ENCODE measurements at regions not wholly inside any gene's neighbourhood (a gene's known extent, or its start where the extent isn't known, plus 50 kb on each side); places are given as distances from the start of the nearest gene placed in this dataset.

GRCh38 chr9:19939734-19940278 is 151.0 kb upstream of the SLC24A2 start:
- Histone ChIP-seq H3K79me2 (ENCODE audit: control insufficient read depth, insufficient read depth, low read length) (no peaks in the 10 kb centered on the region), H3K27me3 (ENCODE audit: control insufficient read depth in 2 of 2, insufficient read depth in 2 of 2, low read length in 2 of 2) (peaks cover 0 to 3% of the 10 kb centered on the region in 2 experiments), H3K9me3 (replicated peaks; ENCODE audit: control insufficient read depth, insufficient read depth, low read length) (no peaks in the 10 kb centered on the region), H3K4me3 (replicated peaks in 1 of 3; ENCODE audit: insufficient read depth in 1 of 3, low read depth in 1 of 3, low read length in 3 of 3) (no peak overlapping the region), H3K9ac (replicated peaks; ENCODE audit: extremely low read depth, insufficient read depth, low read length) (no peak overlapping the region), H3K9me1 (replicated peaks; ENCODE audit: control insufficient read depth, extremely low read depth, insufficient read depth, low read length) (no peaks in the 10 kb centered on the region), H3K4me2 (ENCODE audit: insufficient read depth, low read length) (no peak overlapping the region), H4K20me1 (replicated peaks; ENCODE audit: control insufficient read depth, extremely low read depth, insufficient read depth, low read length) (no peaks in the 10 kb centered on the region), H3K36me3 (ENCODE audit: control insufficient read depth in 2 of 2, extremely low read depth in 1 of 2, insufficient read depth in 2 of 2, low read length in 2 of 2) (no peaks in the 10 kb centered on the region), H2AFZ (ENCODE audit: low read depth, low read length) (no peak overlapping the region), H3K27ac (ENCODE audit: insufficient read depth, low read depth, low read length) (no peak overlapping the region), H3K4me1 (ENCODE audit: control insufficient read depth, extremely low read depth, insufficient read depth, low read length) (peaks cover 6% of the 10 kb centered on the region)
- dilution Hi-C loops (cut with MboI; ENCODE audit: extremely low pct_ligation_motif_present, low sequenced_read_pairs) = no loop called here
- DNase-seq (ENCODE audit: low read depth, low spot score) = no peak
- intact Hi-C loops (cut with micrococcal nuclease) = no loop called here
- ChIA-PET POLR2A (no interaction called here), CTCF (no interaction called here)
- TF ChIP-seq FOS (IDR thresholded peaks at IDR 0.05; ENCODE audit: borderline replicate concordance, insufficient read depth, low read length) (no peak), MYC (IDR thresholded peaks at IDR 0.05; ENCODE audit: low read depth, low read length) (no peak), JUN (IDR thresholded peaks at IDR 0.05; ENCODE audit: borderline replicate concordance, insufficient read depth, insufficient read length, low read depth) (no peak)
- no peak for FAIRE-seq
- BruUV-seq (replicated peaks) = no TSS peak

GRCh38 chr9:19938990-19939733 is 150.3 kb upstream of the SLC24A2 start:
- H3K9me1 ChIP-seq (replicated peaks; ENCODE audit: control insufficient read depth, extremely low read depth, insufficient read depth, low read length) = no peaks in the 10 kb centered on the region
- dilution Hi-C loops (cut with MboI; ENCODE audit: extremely low pct_ligation_motif_present, low sequenced_read_pairs) (no loop called here), intact Hi-C loops (cut with micrococcal nuclease) (no loop called here)
- ChIA-PET CTCF (no interaction called here), POLR2A (no interaction called here)
- H3K9ac ChIP-seq (replicated peaks; ENCODE audit: extremely low read depth, insufficient read depth, low read length) = no peak overlapping the region
- TF ChIP-seq POLR2AphosphoS5 (IDR thresholded peaks at IDR 0.05; ENCODE audit: insufficient read depth, low read depth, low read length) (no peak), FOS (IDR thresholded peaks at IDR 0.05; ENCODE audit: borderline replicate concordance, insufficient read depth, low read length) (no peak), CTCF (IDR thresholded peaks at IDR 0.05; ENCODE audit: extremely low read depth in 1 of 2, insufficient read depth in 1 of 2, low read depth in 1 of 2, low read length in 2 of 2) (no peak), MAX (IDR thresholded peaks at IDR 0.05; ENCODE audit: insufficient read depth, insufficient read length) (no peak), JUN (IDR thresholded peaks at IDR 0.05; ENCODE audit: borderline replicate concordance, insufficient read depth, insufficient read length, low read depth) (no peak), POLR2A (IDR thresholded peaks at IDR 0.05; ENCODE audit: low read depth, low read length) (no peak), MYC (IDR thresholded peaks at IDR 0.05; ENCODE audit: low read depth, low read length) (no peak), EZH2 (IDR thresholded peaks at IDR 0.05; ENCODE audit: borderline replicate concordance, low read depth, low read length, severe bottlenecking) (no peak), GATA2 (IDR thresholded peaks at IDR 0.05; ENCODE audit: insufficient read depth, insufficient read length, low read depth, low read length) (no peak)
- no peaks in the 10 kb centered on the region for H3K9me3 ChIP-seq (replicated peaks; ENCODE audit: control insufficient read depth, insufficient read depth, low read length)
- no peak overlapping the region for H3K4me3 ChIP-seq (replicated peaks in 1 of 3; ENCODE audit: insufficient read depth in 1 of 3, low read depth in 1 of 3, low read length in 3 of 3)
- no peak overlapping the region for H2AFZ ChIP-seq (ENCODE audit: low read depth, low read length)
- peaks cover 6% of the 10 kb centered on the region for H3K4me1 ChIP-seq (ENCODE audit: control insufficient read depth, extremely low read depth, insufficient read depth, low read length)
- no peak overlapping the region for H3K4me2 ChIP-seq (ENCODE audit: insufficient read depth, low read length)
- FAIRE-seq (no peak), DNase-seq (ENCODE audit: low read depth, low spot score) (no peak)
- no peaks in the 10 kb centered on the region for H4K20me1 ChIP-seq (replicated peaks; ENCODE audit: control insufficient read depth, extremely low read depth, insufficient read depth, low read length)
- no peaks in the 10 kb centered on the region for H3K79me2 ChIP-seq (ENCODE audit: control insufficient read depth, insufficient read depth, low read length)
- peaks cover 0 to 1% of the 10 kb centered on the region in 2 experiments for H3K27me3 ChIP-seq (ENCODE audit: control insufficient read depth in 2 of 2, insufficient read depth in 2 of 2, low read length in 2 of 2)
- no peaks in the 10 kb centered on the region for H3K36me3 ChIP-seq (ENCODE audit: control insufficient read depth in 2 of 2, extremely low read depth in 1 of 2, insufficient read depth in 2 of 2, low read length in 2 of 2)
- no peak overlapping the region for H3K27ac ChIP-seq (ENCODE audit: insufficient read depth, low read depth, low read length)
- BruUV-seq (replicated peaks) = no TSS peak

Data from endothelial cell of umbilical vein (primary cell).